ENCODE measurements at regions not wholly inside any gene's neighbourhood (a gene's known extent, or its start where the extent isn't known, plus 50 kb on each side); places are given as distances from the start of the nearest gene placed in this dataset.

GRCh38 chr10:36597756-36598320 is 527.6 kb upstream of the ANKRD30A start:
- Histone ChIP-seq H3K27me3 (replicated peaks; ENCODE audit: insufficient read depth, low read depth, low read length, poor library complexity) (no peaks in the 10 kb centered on the region), H3K4me3 (ENCODE audit: low read depth, low read length, poor library complexity, severe bottlenecking) (no peak overlapping the region), H3K36me3 (ENCODE audit: insufficient read depth, low read length, poor library complexity, severe bottlenecking) (no peaks in the 10 kb centered on the region), H3K4me1 (ENCODE audit: insufficient read depth, low read length, poor library complexity, severe bottlenecking) (no peaks in the 10 kb centered on the region), H3K27ac (ENCODE audit: low read depth, low read length, poor library complexity, severe bottlenecking) (no peak overlapping the region), H3K9me3 (ENCODE audit: low read depth, low read length, poor library complexity, severe bottlenecking) (no peaks in the 10 kb centered on the region)
- ChIA-PET POLR2A (ENCODE audit: low non-redundant PET) (no interaction called here), CTCF (no interaction called here)
- no peak for TF ChIP-seq EZH2 (IDR thresholded peaks at IDR 0.05; ENCODE audit: borderline replicate concordance, low read depth, low read length, poor library complexity, severe bottlenecking)
- TF ChIP-seq CTCF (conservative IDR thresholded peaks at IDR 0.05; ENCODE audit: low read depth, low read length), result no peak
- intact Hi-C loops (cut with micrococcal nuclease; ENCODE audit: unreplicated experiment), result no loop called here
- DNase-seq (ENCODE audit: low spot score), result no peak
- BruUV-seq (replicated peaks), result no TSS peak

- CTCF ChIA-PET, result no interaction called here
Observed at GRCh38 chr10:36592964-36593363, 532.4 kb upstream of the ANKRD30A start.

GRCh38 chr10:36591436-36591835 is 534.0 kb upstream of the ANKRD30A start:
- intact Hi-C loops (cut with micrococcal nuclease; ENCODE audit: unreplicated experiment), result no loop called here
- BruUV-seq (replicated peaks), result no TSS peak
- Histone ChIP-seq H3K4me3 (ENCODE audit: low read depth, low read length, poor library complexity, severe bottlenecking) (no peak overlapping the region), H3K27me3 (replicated peaks; ENCODE audit: insufficient read depth, low read depth, low read length, poor library complexity) (no peaks in the 10 kb centered on the region), H3K36me3 (ENCODE audit: insufficient read depth, low read length, poor library complexity, severe bottlenecking) (no peaks in the 10 kb centered on the region), H3K9me3 (ENCODE audit: low read depth, low read length, poor library complexity, severe bottlenecking) (no peaks in the 10 kb centered on the region), H3K27ac (ENCODE audit: low read depth, low read length, poor library complexity, severe bottlenecking) (no peak overlapping the region), H3K4me1 (ENCODE audit: insufficient read depth, low read length, poor library complexity, severe bottlenecking) (peaks cover 3% of the 10 kb centered on the region)
- ChIA-PET CTCF (no interaction called here), POLR2A (ENCODE audit: low non-redundant PET) (no interaction called here)
- DNase-seq (ENCODE audit: low spot score), result peak; percentile 35
- no peak for TF ChIP-seq EZH2 (IDR thresholded peaks at IDR 0.05; ENCODE audit: borderline replicate concordance, low read depth, low read length, poor library complexity, severe bottlenecking)
- no peak for TF ChIP-seq CTCF (conservative IDR thresholded peaks at IDR 0.05; ENCODE audit: low read depth, low read length)

More at GRCh38 chr10:36592964-36593363, 532.4 kb upstream of the ANKRD30A start:
- Histone ChIP-seq H3K36me3 (ENCODE audit: insufficient read depth, low read length, poor library complexity, severe bottlenecking) (no peaks in the 10 kb centered on the region), H3K4me1 (ENCODE audit: insufficient read depth, low read length, poor library complexity, severe bottlenecking) (peaks cover 3% of the 10 kb centered on the region), H3K27ac (ENCODE audit: low read depth, low read length, poor library complexity, severe bottlenecking) (no peak overlapping the region), H3K27me3 (replicated peaks; ENCODE audit: insufficient read depth, low read depth, low read length, poor library complexity) (no peaks in the 10 kb centered on the region), H3K9me3 (ENCODE audit: low read depth, low read length, poor library complexity, severe bottlenecking) (no peaks in the 10 kb centered on the region), H3K4me3 (ENCODE audit: low read depth, low read length, poor library complexity, severe bottlenecking) (no peak overlapping the region)
- POLR2A ChIA-PET (ENCODE audit: low non-redundant PET), result no interaction called here
- DNase-seq (ENCODE audit: low spot score), result no peak
- intact Hi-C loops (cut with micrococcal nuclease; ENCODE audit: unreplicated experiment), result no loop called here
- TF ChIP-seq EZH2 (IDR thresholded peaks at IDR 0.05; ENCODE audit: borderline replicate concordance, low read depth, low read length, poor library complexity, severe bottlenecking), result no peak
- TF ChIP-seq CTCF (conservative IDR thresholded peaks at IDR 0.05; ENCODE audit: low read depth, low read length), result no peak
- BruUV-seq (replicated peaks), result no TSS peak

Data from A673 (cell line).